Naive B cell (primary cell): ENCODE measurements at regions not wholly inside any gene's neighbourhood (a gene's known extent, or its start where the extent isn't known, plus 50 kb on each side); places are given as distances from the start of the nearest gene placed in this dataset.
"Not testable (repeated sequence)": the region's sequence is repeated elsewhere in the genome, so short reads cannot be mapped to it uniquely, and the experiment has no call there.

Experiments used
- ATAC-seq, 2 donors: fragments of 150-1000 bp; cut with Tn5 transposase; 2 replicates each; pipeline ENCODE4 v1.10.0; 2021; ENCODE audit warnings: low read depth in 2 of 2, mild to moderate bottlenecking in 2 of 2, moderate library complexity in 2 of 2
- DNase-seq: peaks from one replicate; pipeline ENCODE4 v3.0.0; 2022
- H3K27ac Mint-ChIP-seq, 6 donors: one replicate each; pipeline ENCODE4 v1.8.0; 2020 to 2022; ENCODE audit warnings: mild to moderate bottlenecking in 6 of 6, mixed read lengths in 6 of 6, moderate library complexity in 5 of 6, inconsistent platforms in 2 of 6
- H3K27me3 Mint-ChIP-seq, 3 donors: one replicate each; pipeline ENCODE4 v1.8.0; 2021 to 2022; ENCODE audit warnings: mixed read lengths in 3 of 3, mild to moderate bottlenecking in 1 of 3
- H3K36me3 Mint-ChIP-seq, 2 donors: one replicate each; pipeline ENCODE4 v1.8.0; 2020 to 2022; ENCODE audit warnings: mixed read lengths in 2 of 2, inconsistent platforms in 1 of 2, mild to moderate bottlenecking in 1 of 2
- H3K4me1 Mint-ChIP-seq, 3 donors: one replicate each; pipeline ENCODE4 v1.8.0; 2020 to 2022; ENCODE audit warnings: mixed read lengths in 3 of 3, inconsistent platforms in 1 of 3, mild to moderate bottlenecking in 1 of 3, moderate library complexity in 1 of 3
- H3K4me3 Mint-ChIP-seq, 8 donors: one replicate each; pipeline ENCODE4 v1.8.0; 2020 to 2022; ENCODE audit warnings: mild to moderate bottlenecking in 8 of 8, mixed read lengths in 8 of 8, moderate library complexity in 8 of 8, inconsistent platforms in 2 of 8
- H3K9me3 Mint-ChIP-seq, 7 donors: one replicate each; pipeline ENCODE4 v1.8.0; 2020 to 2022; ENCODE audit warnings: mixed read lengths in 7 of 7, mild to moderate bottlenecking in 5 of 7, inconsistent platforms in 2 of 7, moderate library complexity in 1 of 7

- ATAC-seq (no peak), DNase-seq (no peak)
- Mint-ChIP-seq H3K4me3 (no peak overlapping the region), H3K9me3 (peaks cover 0 to 12% (median 8%) of the 10 kb centered on the region in 7 donors), H3K36me3 (no peaks in the 10 kb centered on the region), H3K27ac (no peak overlapping the region), H3K27me3 (peaks cover 0 to 28% (median 0%) of the 10 kb centered on the region in 3 donors), H3K4me1 (no peaks in the 10 kb centered on the region)
Observed at GRCh38 chr1:240722788-240723187, 110.8 kb upstream of the GREM2 start.

GRCh38 chr1:240720976-240721375 is 109.0 kb upstream of the GREM2 start:
- H3K27ac Mint-ChIP-seq = no peak overlapping the region
- peaks cover 0 to 2% (median 0%) of the 10 kb centered on the region in 3 donors for H3K4me1 Mint-ChIP-seq
- peaks cover 0 to 16% (median 0%) of the 10 kb centered on the region in 3 donors for H3K27me3 Mint-ChIP-seq
- no peak for ATAC-seq
- H3K9me3 Mint-ChIP-seq = peaks cover 0 to 4% (median under 1%) of the 10 kb centered on the region in 7 donors
- no peak for DNase-seq
- H3K36me3 Mint-ChIP-seq = no peaks in the 10 kb centered on the region
- no peak overlapping the region for H3K4me3 Mint-ChIP-seq

- ATAC-seq (no peak), DNase-seq (no peak)
- peaks cover 0 to 16% (median 0%) of the 10 kb centered on the region in 3 donors for H3K27me3 Mint-ChIP-seq
- H3K4me1 Mint-ChIP-seq = peaks cover 0 to 2% (median 0%) of the 10 kb centered on the region in 3 donors
- H3K4me3 Mint-ChIP-seq = no peak overlapping the region
- H3K27ac Mint-ChIP-seq = peak overlapping the region in 1 of 6 donors; percentile 24
- peaks cover 0 to 4% (median 0%) of the 10 kb centered on the region in 7 donors for H3K9me3 Mint-ChIP-seq
- no peaks in the 10 kb centered on the region for H3K36me3 Mint-ChIP-seq
Observed at GRCh38 chr1:240719953-240720700, 108.2 kb upstream of the GREM2 start.

GRCh38 chr1:240716538-240716937 is 104.6 kb upstream of the GREM2 start:
- H3K9me3 Mint-ChIP-seq, H3K36me3 Mint-ChIP-seq, ATAC-seq, H3K27ac Mint-ChIP-seq, H3K4me1 Mint-ChIP-seq, DNase-seq, H3K4me3 Mint-ChIP-seq: not testable (repeated sequence)
- peaks cover 0 to 11% (median 0%) of the 10 kb centered on the region in 3 donors for H3K27me3 Mint-ChIP-seq

GRCh38 chr1:240714568-240715292 is 102.8 kb upstream of the GREM2 start:
- DNase-seq (no peak), ATAC-seq (no peak)
- H3K27me3 Mint-ChIP-seq = peaks cover 0 to under 1% (median 0%) of the 10 kb centered on the region in 3 donors
- H3K9me3 Mint-ChIP-seq = peaks cover 0 to 2% (median 0%) of the 10 kb centered on the region in 7 donors
- peaks cover 0 to 2% (median 0%) of the 10 kb centered on the region in 3 donors for H3K4me1 Mint-ChIP-seq
- H3K27ac Mint-ChIP-seq = no peak overlapping the region
- H3K4me3 Mint-ChIP-seq = no peak overlapping the region
- no peaks in the 10 kb centered on the region for H3K36me3 Mint-ChIP-seq

- H3K36me3 Mint-ChIP-seq = no peaks in the 10 kb centered on the region
- ATAC-seq (no peak), DNase-seq (no peak)
- peaks cover 0 to 2% (median 0%) of the 10 kb centered on the region in 3 donors for H3K4me1 Mint-ChIP-seq
- H3K27ac Mint-ChIP-seq = no peak overlapping the region
- H3K27me3 Mint-ChIP-seq = no peaks in the 10 kb centered on the region
- H3K9me3 Mint-ChIP-seq = peaks cover 0 to 2% (median 0%) of the 10 kb centered on the region in 7 donors
- no peak overlapping the region for H3K4me3 Mint-ChIP-seq
Observed at GRCh38 chr1:240712014-240712731, 100.2 kb upstream of the GREM2 start.

GRCh38 chr1:240711020-240711419 is 99.1 kb upstream of the GREM2 start:
- peaks cover 0 to 2% (median 0%) of the 10 kb centered on the region in 7 donors for H3K9me3 Mint-ChIP-seq
- no peak for ATAC-seq
- no peak overlapping the region for H3K4me3 Mint-ChIP-seq
- no peaks in the 10 kb centered on the region for H3K36me3 Mint-ChIP-seq
- H3K27me3 Mint-ChIP-seq = no peaks in the 10 kb centered on the region
- H3K27ac Mint-ChIP-seq = peak overlapping the region in 1 of 6 donors; percentile 46
- no peaks in the 10 kb centered on the region for H3K4me1 Mint-ChIP-seq
- no peak for DNase-seq

GRCh38 chr1:240709676-240710075 is 97.7 kb upstream of the GREM2 start:
- no peaks in the 10 kb centered on the region for H3K27me3 Mint-ChIP-seq
- H3K4me3 Mint-ChIP-seq = no peak overlapping the region
- H3K27ac Mint-ChIP-seq = no peak overlapping the region
- H3K36me3 Mint-ChIP-seq = no peaks in the 10 kb centered on the region
- H3K4me1 Mint-ChIP-seq = no peaks in the 10 kb centered on the region
- ATAC-seq (no peak), DNase-seq (no peak)
- H3K9me3 Mint-ChIP-seq = peaks cover 0 to 2% (median 0%) of the 10 kb centered on the region in 7 donors

- DNase-seq (no peak), ATAC-seq (no peak)
- Mint-ChIP-seq H3K36me3 (no peaks in the 10 kb centered on the region), H3K4me3 (no peak overlapping the region), H3K27ac (no peak overlapping the region), H3K9me3 (peaks cover 0 to 5% (median 0%) of the 10 kb centered on the region in 7 donors), H3K27me3 (no peaks in the 10 kb centered on the region), H3K4me1 (no peaks in the 10 kb centered on the region)
Observed at GRCh38 chr1:240706150-240706935, 94.4 kb upstream of the GREM2 start.

GRCh38 chr1:240705579-240705978 is 93.6 kb upstream of the GREM2 start:
- Mint-ChIP-seq H3K27me3 (no peaks in the 10 kb centered on the region), H3K36me3 (no peaks in the 10 kb centered on the region), H3K27ac (no peak overlapping the region), H3K4me3 (no peak overlapping the region), H3K4me1 (no peaks in the 10 kb centered on the region), H3K9me3 (peaks cover 0 to 5% (median 0%) of the 10 kb centered on the region in 7 donors)
- ATAC-seq (no peak), DNase-seq (no peak)

- DNase-seq (no peak), ATAC-seq (no peak)
- Mint-ChIP-seq H3K4me3 (no peak overlapping the region), H3K27ac (no peak overlapping the region), H3K4me1 (no peaks in the 10 kb centered on the region), H3K9me3 (peaks cover 0 to 5% (median 0%) of the 10 kb centered on the region in 7 donors), H3K27me3 (peaks cover 0 to 4% (median 0%) of the 10 kb centered on the region in 3 donors), H3K36me3 (no peaks in the 10 kb centered on the region)
Observed at GRCh38 chr1:240701412-240701811, 89.5 kb upstream of the GREM2 start.

- no peak overlapping the region for H3K27ac Mint-ChIP-seq
- no peaks in the 10 kb centered on the region for H3K36me3 Mint-ChIP-seq
- ATAC-seq (no peak), DNase-seq (no peak)
- H3K27me3 Mint-ChIP-seq = peaks cover 0 to 12% (median 0%) of the 10 kb centered on the region in 3 donors
- no peak overlapping the region for H3K4me3 Mint-ChIP-seq
- no peaks in the 10 kb centered on the region for H3K4me1 Mint-ChIP-seq
- H3K9me3 Mint-ChIP-seq = peaks cover 0 to 2% (median 0%) of the 10 kb centered on the region in 7 donors
Observed at GRCh38 chr1:240695416-240695815, 83.5 kb upstream of the GREM2 start.

GRCh38 chr1:240693844-240694243 is 81.9 kb upstream of the GREM2 start:
- H3K36me3 Mint-ChIP-seq = no peaks in the 10 kb centered on the region
- peaks cover 0 to 8% (median 0%) of the 10 kb centered on the region in 3 donors for H3K27me3 Mint-ChIP-seq
- ATAC-seq (no peak), DNase-seq (no peak)
- peaks cover 0 to 2% (median 0%) of the 10 kb centered on the region in 7 donors for H3K9me3 Mint-ChIP-seq
- no peak overlapping the region for H3K27ac Mint-ChIP-seq
- H3K4me1 Mint-ChIP-seq = no peaks in the 10 kb centered on the region
- no peak overlapping the region for H3K4me3 Mint-ChIP-seq
